GM18520 (cell line): ENCODE measurements at regions not wholly inside any gene's neighbourhood (a gene's known extent, or its start where the extent isn't known, plus 50 kb on each side); places are given as distances from the start of the nearest gene placed in this dataset.
A peak's percentile ranks its signal among the peaks of the same experiment; 100 is the strongest.
"Not testable (repeated sequence)": the region's sequence is repeated elsewhere in the genome, so short reads cannot be mapped to it uniquely, and the experiment has no call there.

Source experiments
- ATAC-seq: cut with Tn5 transposase; IDR thresholded peaks from one replicate; pipeline ENCODE4 v1.9.1; 2021; ENCODE audit not compliant: unreplicated experiment

GRCh38 chr10:53223851-53224250 lies 451.3 kb upstream of the MBL2 start:
- no peak for ATAC-seq

- no peak for ATAC-seq
Measured at GRCh38 chr10:53222806-53223205, 450.2 kb upstream of the MBL2 start.

DNA sequence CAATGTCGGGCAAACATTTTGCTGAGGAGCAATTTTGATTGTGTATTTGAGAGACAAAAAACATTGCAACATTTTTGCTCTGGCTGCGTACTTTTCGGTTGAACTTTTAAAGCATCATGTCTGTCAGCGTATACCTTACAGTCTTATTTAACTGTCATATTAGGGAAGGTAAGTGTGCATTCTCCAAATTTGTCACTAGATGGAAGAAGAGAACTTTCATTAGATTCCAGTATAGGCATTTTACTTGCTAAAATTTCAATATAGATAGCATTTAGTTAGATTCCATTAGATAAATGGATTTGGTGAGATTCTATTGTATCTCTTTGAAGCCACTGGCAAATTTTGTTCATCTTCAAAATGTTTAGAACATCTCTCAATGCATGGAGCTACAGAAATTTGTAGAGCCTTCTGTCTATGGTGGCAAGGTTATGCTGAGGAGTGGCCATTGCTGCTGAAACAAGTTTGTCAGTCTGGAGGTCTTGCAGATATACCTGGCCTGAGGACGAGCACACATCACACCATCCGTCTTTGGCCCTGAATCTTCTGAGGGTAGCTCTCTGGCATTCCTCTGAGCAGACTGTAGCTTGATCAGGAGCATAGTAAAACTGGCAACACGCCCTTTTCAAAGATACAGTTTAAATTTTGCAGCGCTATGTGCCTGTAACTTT lies 437.5 kb upstream of the MBL2 start:
- ATAC-seq: no peak

GRCh38 chr10:53183733-53184132 lies 411.1 kb upstream of the MBL2 start:
- ATAC-seq: no peak

GRCh38 chr10:53177468-53177867 lies 404.9 kb upstream of the MBL2 start:
- ATAC-seq: no peak

DNA sequence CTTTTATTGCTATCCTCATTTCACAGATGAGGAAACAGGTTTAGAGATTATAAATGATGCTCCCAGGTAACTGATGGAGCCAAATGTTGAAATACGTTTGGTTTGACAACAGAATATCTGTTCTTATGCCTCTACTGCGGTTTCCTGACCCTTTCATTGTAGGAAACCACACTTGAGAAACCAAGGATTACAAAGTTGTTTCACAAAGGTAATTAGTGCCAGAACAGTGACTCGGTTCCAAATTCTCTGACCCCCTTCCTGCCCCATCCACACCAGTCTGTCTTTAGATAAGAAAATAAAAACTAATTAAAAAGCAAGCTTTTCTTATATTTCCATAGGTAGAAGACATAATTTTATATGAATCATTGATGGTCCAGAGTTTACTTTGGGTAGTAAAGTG lies 393.7 kb upstream of the MBL2 start:
- no peak for ATAC-seq

- no peak for ATAC-seq
Measured at GRCh38 chr10:53162856-53163255, 390.3 kb upstream of the MBL2 start.

- no peak for ATAC-seq
Measured at GRCh38 chr10:53161231-53161630, 388.6 kb upstream of the MBL2 start.

DNA sequence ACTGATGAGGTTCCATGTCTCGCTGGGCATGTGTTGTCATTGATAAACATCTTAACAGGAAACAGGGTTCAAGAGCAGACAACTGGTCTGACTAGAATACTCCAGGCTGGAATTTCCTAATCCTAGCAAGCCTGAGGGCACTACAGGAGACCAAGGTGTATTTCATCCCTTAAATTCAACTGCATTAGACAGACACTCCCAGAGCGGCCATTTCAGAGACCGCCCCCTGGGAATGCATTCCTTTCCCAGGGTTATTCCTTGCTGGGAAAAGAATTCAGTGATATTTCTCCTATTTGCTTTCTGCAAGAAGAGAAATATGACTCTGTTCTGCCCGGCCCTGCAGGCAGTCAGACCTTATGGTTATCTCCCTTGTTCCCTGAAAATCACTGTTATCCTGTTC lies 383.1 kb upstream of the MBL2 start:
- not testable (repeated sequence) for ATAC-seq

GRCh38 chr10:53153831-53154230 lies 381.2 kb upstream of the MBL2 start:
- ATAC-seq: no peak

DNA sequence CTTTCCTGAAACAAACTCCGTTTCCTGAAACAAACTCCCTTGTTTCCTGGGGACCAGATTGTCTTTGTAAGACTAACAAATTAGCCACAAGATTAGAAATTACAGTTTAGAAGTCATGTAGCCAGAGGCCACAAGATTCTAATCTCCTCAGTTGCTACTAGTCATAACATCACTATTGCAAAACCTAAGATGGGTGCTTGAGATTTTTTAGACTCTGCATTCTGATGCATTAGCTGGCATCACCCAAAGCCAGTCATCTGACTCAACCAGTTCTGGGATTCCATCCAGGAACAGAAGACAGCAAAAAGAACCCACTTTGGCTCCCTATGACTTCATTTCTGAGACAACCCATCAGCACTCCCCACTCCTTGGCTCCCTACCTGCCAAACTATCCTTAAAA lies 367.9 kb upstream of the MBL2 start:
- no peak for ATAC-seq

- no peak for ATAC-seq
Measured at GRCh38 chr10:53135897-53136253, 363.3 kb upstream of the MBL2 start.

- peak; percentile 51 for ATAC-seq
Measured at GRCh38 chr10:53135213-53135896, 362.8 kb upstream of the MBL2 start.

- no peak for ATAC-seq
Measured at GRCh38 chr10:53134050-53134449, 361.5 kb upstream of the MBL2 start.

GRCh38 chr10:53130337-53130736 lies 357.8 kb upstream of the MBL2 start:
- no peak for ATAC-seq

DNA sequence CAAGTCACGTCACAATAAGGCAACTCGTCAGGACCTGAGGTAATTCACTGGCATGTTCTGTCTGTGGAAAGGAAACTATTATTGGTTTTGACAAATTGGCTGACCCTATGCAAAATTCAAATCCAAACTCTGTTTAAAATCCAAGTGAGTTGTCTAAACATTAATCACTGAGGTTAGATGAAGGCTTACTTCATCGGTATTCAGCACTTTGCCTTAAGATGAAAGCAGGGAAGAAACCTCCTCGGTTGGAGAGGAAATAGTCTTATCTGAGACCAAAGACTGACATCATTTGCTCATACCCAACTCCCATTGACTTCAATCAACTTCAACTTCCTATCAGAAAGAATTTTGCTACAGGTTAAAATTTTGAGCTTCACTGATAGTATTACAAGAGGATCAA lies 355.1 kb upstream of the MBL2 start:
- ATAC-seq: no peak

- no peak for ATAC-seq
Measured at GRCh38 chr10:53123311-53123710, 350.7 kb upstream of the MBL2 start.

DNA sequence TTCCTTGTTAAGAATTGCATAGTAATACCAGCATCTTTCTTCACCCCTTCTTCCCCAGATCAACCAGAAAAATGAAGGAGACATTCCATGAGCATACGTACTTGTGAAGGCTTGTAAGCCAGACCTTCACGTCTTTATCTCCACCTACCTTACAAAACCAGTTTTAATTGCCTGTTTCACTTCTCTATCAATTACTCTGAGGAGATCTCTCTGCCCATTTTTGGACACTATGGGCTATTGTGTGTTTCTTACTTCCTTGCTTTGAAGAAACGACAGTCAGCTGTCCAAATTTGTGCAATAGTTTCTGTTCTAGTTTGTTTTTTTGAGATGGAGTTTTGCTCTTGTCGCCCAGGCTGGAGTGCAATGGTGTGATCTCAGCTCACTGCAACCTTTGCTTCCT lies 349.7 kb upstream of the MBL2 start:
- no peak for ATAC-seq

DNA sequence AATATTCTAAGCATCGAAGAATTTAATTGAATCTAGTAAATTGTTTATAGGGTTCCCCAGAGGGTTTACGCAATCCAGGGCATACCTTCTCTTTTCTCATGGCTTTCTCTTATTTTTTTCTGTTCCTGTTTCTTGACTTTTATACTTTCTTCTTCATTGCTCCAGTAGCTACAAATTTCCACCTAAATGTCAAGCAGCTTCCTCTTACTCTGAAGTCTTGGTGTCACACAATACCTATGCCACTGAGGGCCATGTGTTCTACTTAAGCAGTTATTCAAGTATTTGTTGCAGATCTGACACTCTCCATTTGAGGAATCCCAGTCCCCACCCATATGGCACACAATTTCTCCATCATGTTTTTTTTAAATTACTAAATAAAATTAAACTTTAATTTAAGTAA lies 343.1 kb upstream of the MBL2 start:
- ATAC-seq: no peak

DNA sequence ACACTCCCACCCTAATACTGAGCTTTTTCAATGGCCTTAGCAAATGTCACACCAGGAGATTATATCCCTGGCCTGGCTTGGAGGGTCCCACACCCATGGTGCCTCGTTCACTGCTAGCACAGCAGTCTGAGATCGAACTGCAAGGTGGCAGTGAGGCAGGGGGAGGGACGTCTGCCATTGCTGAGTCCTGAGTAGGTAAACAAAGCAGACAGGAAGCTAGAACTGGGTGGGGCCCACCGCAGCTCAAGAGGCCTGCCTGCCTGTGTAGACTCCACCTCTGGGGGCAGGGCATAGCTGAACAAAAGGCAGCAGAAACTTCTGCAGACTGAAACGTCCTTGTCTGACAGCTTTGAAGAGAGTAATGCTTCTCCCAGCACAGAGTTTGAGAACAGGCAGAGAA lies 338.9 kb upstream of the MBL2 start:
- ATAC-seq: no peak

GRCh38 chr10:53109320-53109719 lies 336.7 kb upstream of the MBL2 start:
- no peak for ATAC-seq

DNA sequence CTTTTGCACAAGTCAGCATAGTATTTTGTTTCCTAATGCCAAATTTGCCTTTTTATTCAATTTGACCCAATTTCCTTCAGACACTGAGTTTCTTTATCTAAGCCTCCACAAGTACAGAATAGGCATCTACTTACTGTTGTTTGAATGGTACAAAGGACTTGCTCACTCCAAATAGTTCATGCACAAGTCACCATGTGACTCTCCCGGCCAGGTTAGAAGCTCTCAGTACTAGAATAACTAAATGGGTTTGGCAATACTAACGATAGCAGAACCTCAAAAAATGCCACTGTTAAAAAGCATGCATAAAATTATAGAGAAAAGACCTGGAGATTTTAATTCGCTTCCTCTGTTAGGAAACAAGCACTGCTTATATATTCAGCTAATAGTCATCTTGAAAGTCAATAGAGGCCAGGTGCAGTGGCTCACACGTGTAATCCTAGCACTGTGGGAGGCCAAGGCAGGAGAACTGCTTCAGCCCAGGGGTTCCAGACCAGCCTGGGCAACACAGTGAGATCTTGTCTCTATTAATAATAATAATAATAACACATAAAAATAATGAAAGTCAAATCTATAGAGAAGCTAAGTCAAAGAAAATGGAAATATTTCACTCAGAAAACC lies 335.8 kb upstream of the MBL2 start:
- ATAC-seq: no peak

- ATAC-seq: no peak
Measured at GRCh38 chr10:53107711-53108110, 335.1 kb upstream of the MBL2 start.
